8988T (cell line): ENCODE measurements at regions not wholly inside any gene's neighbourhood (a gene's known extent, or its start where the extent isn't known, plus 50 kb on each side); places are given as distances from the start of the nearest gene placed in this dataset.

Experiments
- DNase-seq: peaks from one replicate; pipeline ENCODE4 v3.0.0; 2011

GRCh38 chr13:73599232-73600128 is 534.7 kb downstream of the KLF12 start:
- DNase-seq: no peak

- DNase-seq: no peak
Measured at GRCh38 chr13:73598020-73598712, 536.0 kb downstream of the KLF12 start.

GRCh38 chr13:73596382-73596781 is 537.6 kb downstream of the KLF5 start:
- DNase-seq: no peak

- DNase-seq: no peak
Measured at GRCh38 chr13:73593199-73593765, 534.5 kb downstream of the KLF5 start.

GRCh38 chr13:73591861-73592260 is 533.1 kb downstream of the KLF5 start:
- DNase-seq: no peak

GRCh38 chr13:73590795-73591194 is 532.0 kb downstream of the KLF5 start:
- no peak for DNase-seq

GRCh38 chr13:73585236-73585635 is 526.4 kb downstream of the KLF5 start:
- DNase-seq: no peak

- DNase-seq: no peak
Measured at GRCh38 chr13:73583331-73583730, 524.5 kb downstream of the KLF5 start.

- no peak for DNase-seq
Measured at GRCh38 chr13:73580513-73581267, 521.9 kb downstream of the KLF5 start.

- no peak for DNase-seq
Measured at GRCh38 chr13:73579574-73580274, 520.9 kb downstream of the KLF5 start.

- DNase-seq: no peak
Measured at GRCh38 chr13:73578251-73578875, 519.6 kb downstream of the KLF5 start.

- DNase-seq: no peak
Measured at GRCh38 chr13:73576291-73576690, 517.5 kb downstream of the KLF5 start.

GRCh38 chr13:73572824-73573223 is 514.0 kb downstream of the KLF5 start:
- DNase-seq: no peak

GRCh38 chr13:73571376-73571775 is 512.6 kb downstream of the KLF5 start:
- DNase-seq: no peak

GRCh38 chr13:73556902-73557301 is 498.1 kb downstream of the KLF5 start:
- no peak for DNase-seq

GRCh38 chr13:73556128-73556527 is 497.3 kb downstream of the KLF5 start:
- DNase-seq: no peak

GRCh38 chr13:73551736-73552135 is 492.9 kb downstream of the KLF5 start:
- DNase-seq: no peak

GRCh38 chr13:73549717-73550116 is 490.9 kb downstream of the KLF5 start:
- no peak for DNase-seq

GRCh38 chr13:73548449-73548848 is 489.6 kb downstream of the KLF5 start:
- no peak for DNase-seq

- DNase-seq: no peak
Measured at GRCh38 chr13:73547239-73547638, 488.4 kb downstream of the KLF5 start.

GRCh38 chr13:73544175-73544574 is 485.4 kb downstream of the KLF5 start:
- DNase-seq: no peak

GRCh38 chr13:73542446-73542845 is 483.6 kb downstream of the KLF5 start:
- no peak for DNase-seq
